Skin epidermis (tissue), 12 donors: ENCODE measurements at regions not wholly inside any gene's neighbourhood (a gene's known extent, or its start where the extent isn't known, plus 50 kb on each side); places are given as distances from the start of the nearest gene placed in this dataset.
"Not testable (repeated sequence)": the region's sequence is repeated elsewhere in the genome, so short reads cannot be mapped to it uniquely, and the experiment has no call there.

Experiments used
- H3K27ac ChIP-seq, 21 experiments: fragments of 200-600 bp; sonication (generic) in 11 of 21; one replicate each; pipeline ENCODE4 v1.5.0; 2020; ENCODE audit warnings: mild to moderate bottlenecking in 3 of 21, inconsistent platforms in 2 of 21, moderate library complexity in 2 of 21
- H3K4me3 ChIP-seq, 7 experiments: fragments of 200-600 bp; sonication (generic) in 2 of 7; one replicate each; pipeline ENCODE4 v1.5.0; 2020; ENCODE audit warnings: inconsistent platforms in 2 of 7, mild to moderate bottlenecking in 2 of 7, moderate library complexity in 1 of 7

- H3K27ac ChIP-seq: no peak overlapping the region
- no peak overlapping the region for H3K4me3 ChIP-seq
These were observed 120.7 kb upstream of the KCNG1 start for GRCh38 chr20:51143652-51144051.

DNA sequence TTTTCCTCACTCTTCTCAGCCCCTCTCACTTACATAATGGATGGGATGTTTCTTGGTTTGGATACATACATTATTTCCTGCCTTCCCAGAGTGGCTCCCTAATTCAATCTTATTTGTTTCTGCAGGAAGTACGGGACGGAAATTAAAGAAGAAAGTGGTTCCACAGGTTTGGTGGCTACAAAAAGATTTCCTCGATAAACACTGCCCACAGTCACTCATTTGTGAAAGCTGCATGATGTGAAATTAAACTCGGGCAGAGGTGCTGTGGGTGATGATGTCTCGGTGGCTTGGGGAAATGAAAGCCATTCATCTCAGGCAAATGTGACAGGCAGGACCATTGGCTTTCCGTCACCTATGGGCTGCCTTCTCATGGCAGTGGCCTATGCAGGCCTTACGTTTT, 119.5 kb upstream of the KCNG1 start:
- Histone ChIP-seq H3K4me3 (no peak overlapping the region), H3K27ac (no peak overlapping the region)

DNA sequence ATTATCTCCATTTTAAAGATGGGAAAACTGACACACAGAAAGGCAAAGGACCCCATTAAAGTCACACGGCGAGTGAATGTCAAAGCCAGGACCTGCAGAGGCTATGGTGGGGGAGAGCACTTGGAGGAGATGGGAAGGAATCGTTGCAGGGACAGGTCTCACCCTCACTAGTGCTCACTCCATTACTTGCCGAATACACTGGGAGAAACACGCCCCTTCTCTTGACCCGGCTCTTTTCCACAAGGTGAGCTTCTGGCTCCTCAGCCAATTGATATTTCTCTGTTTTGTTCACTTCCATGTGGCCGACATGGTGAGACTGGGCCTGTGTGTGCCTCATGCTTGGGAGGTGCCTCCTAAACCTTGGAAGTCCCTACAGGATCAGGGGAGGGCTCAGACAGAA, 117.8 kb upstream of the KCNG1 start:
- no peak overlapping the region for H3K4me3 ChIP-seq
- no peak overlapping the region for H3K27ac ChIP-seq

DNA sequence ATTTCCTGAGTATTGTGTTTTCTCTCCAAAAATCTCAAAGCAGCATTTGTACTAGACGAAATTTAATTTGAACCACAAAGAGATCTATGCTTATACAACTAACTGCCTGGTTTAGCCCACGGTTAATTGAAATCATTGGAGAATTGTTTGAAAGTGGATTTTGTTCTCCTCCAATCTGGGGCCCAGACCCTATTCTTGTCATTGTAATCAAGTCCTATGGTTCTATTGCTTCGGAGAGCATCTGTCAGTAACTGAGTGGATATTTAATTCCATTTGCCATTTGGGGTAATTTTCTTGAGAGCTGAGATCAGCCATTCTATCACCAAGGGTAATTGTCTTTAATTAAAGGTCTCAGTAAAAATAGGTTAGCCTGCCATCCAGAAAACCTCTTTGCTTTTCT, 117.0 kb upstream of the KCNG1 start:
- Histone ChIP-seq H3K4me3 (no peak overlapping the region), H3K27ac (no peak overlapping the region)

GRCh38 chr20:51138576-51138975, 115.7 kb upstream of the KCNG1 start:
- H3K4me3 ChIP-seq: no peak overlapping the region
- H3K27ac ChIP-seq: no peak overlapping the region

DNA sequence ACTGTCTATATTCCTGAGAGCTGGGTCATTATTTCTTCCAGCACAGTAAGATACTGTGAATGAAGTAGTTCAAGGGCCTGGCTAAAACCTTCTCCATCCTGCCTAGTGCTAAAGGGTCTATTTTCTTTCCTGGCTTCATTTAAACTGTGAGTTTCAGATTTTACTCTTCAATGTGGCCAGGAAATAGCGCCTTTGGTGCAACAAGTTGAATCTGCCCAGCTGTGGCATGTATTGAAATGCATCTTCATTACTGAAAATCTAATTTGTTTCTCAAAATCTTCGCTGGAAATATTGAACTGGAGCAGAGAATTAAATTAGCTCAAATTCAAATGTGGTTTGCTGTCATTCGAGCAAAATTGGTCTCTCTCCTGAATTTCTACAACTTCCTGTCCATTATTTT, 114.6 kb upstream of the KCNG1 start:
- Histone ChIP-seq H3K4me3 (no peak overlapping the region), H3K27ac (no peak overlapping the region)

DNA sequence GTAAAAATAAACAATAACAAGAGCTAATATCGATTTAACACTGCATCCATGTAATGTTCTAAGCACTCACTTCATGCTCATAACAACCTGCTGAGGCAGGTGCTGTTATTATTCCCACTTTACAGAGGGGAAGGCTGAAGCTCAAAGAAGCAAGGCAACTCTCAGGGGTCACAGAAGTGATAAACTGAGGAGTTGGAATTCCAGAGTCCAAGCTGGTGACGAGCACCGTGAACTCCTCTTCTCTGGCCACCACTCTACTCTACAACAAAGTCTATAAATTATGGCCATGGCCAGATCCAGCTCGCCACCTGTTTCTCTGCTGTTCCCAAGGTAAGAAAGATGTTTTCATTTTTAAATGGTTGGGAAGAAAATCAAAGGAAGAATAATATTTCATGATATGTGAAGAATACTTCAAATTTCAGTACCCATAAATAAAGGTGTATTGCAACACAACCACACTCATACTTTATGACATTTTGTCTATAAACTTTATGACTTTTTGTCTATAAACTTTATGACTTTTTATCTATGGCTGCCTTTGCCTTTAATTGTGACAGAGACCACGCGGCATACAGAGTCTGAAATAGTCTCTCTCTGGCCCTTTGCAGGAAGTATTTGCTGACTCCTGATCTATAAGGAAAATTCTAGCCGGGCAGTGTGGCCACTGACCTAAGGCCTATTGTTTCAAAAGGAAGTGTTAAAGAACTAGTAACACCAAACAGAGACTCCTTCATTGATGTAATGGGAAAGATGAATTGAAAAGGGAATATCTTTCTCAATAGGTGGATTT, 113.2 kb upstream of the KCNG1 start:
- H3K4me3 ChIP-seq: no peak overlapping the region
- H3K27ac ChIP-seq: no peak overlapping the region

GRCh38 chr20:51134405-51134804, 111.5 kb upstream of the KCNG1 start:
- H3K4me3 ChIP-seq: no peak overlapping the region

GRCh38 chr20:51132279-51132678, 109.4 kb upstream of the KCNG1 start:
- no peak overlapping the region for H3K4me3 ChIP-seq
- no peak overlapping the region for H3K27ac ChIP-seq

More at GRCh38 chr20:51134405-51134804, 111.5 kb upstream of the KCNG1 start:
- no peak overlapping the region for H3K27ac ChIP-seq

GRCh38 chr20:51131811-51132210, 108.9 kb upstream of the KCNG1 start:
- Histone ChIP-seq H3K4me3 (no peak overlapping the region), H3K27ac (no peak overlapping the region)

DNA sequence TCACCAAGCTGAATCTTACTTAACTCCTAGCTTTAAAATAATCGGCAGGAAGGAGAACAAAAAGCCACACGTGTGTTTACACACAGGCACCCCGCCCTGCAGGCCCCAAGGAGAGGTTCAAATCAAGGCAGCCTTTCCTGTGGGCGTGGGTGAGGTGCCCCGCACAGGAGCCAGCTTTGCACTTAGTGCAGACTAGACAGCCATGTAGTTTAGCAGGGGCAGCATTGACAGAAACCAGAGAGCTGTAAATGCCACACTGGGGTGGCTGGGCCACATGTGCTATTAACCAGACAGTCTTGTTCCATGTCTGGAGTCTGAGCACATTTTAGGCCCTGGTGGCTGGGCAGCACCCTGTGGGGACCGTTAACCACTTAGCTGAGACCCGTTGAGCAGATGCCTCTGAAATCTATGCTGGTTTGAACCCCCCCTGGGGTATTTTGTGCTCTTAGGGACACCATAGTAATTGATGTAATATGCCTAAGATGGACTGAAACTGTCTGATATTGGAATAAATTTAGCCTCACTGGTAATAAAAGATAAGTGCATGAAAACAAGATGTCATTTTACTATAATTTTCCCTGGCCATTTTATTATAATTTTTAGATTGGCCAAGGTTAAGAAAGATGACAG, 106.4 kb upstream of the KCNG1 start:
- H3K4me3 ChIP-seq: no peak overlapping the region
- no peak overlapping the region for H3K27ac ChIP-seq

- Histone ChIP-seq H3K4me3 (no peak overlapping the region), H3K27ac (no peak overlapping the region)
These were observed 105.3 kb upstream of the KCNG1 start for GRCh38 chr20:51128198-51128597.

- Histone ChIP-seq H3K27ac (no peak overlapping the region), H3K4me3 (no peak overlapping the region)
These were observed 104.8 kb upstream of the KCNG1 start for GRCh38 chr20:51127713-51128112.

- H3K4me3 ChIP-seq: no peak overlapping the region
- no peak overlapping the region for H3K27ac ChIP-seq
These were observed 103.4 kb upstream of the KCNG1 start for GRCh38 chr20:51126337-51126736.

DNA sequence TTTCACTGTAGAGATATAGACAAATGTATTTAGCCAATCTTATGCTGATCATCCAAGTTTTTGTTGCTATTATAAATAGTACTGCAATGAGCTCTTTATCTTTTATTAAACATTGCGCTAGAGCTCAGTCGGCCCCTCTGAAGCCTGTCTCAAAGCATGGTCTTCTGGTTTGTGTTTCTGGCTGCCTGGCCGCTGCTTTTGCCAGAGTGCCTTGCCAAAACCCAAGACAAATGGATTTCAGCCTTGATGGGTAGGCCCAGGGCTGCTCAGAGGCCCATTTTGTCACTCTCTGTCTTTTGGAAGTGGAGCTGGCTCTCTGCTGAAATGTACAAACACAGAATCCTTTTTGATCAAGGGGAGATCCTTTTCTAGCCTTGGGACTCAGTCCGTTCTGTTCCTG, 102.9 kb upstream of the KCNG1 start:
- H3K4me3 ChIP-seq: no peak overlapping the region
- H3K27ac ChIP-seq: no peak overlapping the region

DNA sequence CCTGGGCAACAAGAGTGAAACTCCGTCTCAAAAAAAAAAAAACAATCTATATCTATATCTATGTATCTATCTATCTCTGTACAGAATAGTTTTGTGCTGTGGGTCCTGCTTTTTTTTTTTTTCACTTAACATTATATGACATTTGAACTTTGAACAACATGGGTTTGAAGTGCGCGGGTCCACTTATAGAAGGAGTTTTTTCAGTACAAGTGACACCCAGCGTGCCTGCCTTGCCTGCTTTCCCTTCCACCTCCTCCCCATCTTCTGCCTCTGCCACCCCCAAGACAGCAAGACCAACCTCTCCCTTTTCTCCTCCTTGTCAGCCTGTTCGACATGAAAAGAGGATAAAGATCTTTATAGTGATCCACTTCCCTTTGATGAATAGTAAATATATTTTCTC, 102.2 kb upstream of the KCNG1 start:
- no peak overlapping the region for H3K27ac ChIP-seq
- H3K4me3 ChIP-seq: no peak overlapping the region

DNA sequence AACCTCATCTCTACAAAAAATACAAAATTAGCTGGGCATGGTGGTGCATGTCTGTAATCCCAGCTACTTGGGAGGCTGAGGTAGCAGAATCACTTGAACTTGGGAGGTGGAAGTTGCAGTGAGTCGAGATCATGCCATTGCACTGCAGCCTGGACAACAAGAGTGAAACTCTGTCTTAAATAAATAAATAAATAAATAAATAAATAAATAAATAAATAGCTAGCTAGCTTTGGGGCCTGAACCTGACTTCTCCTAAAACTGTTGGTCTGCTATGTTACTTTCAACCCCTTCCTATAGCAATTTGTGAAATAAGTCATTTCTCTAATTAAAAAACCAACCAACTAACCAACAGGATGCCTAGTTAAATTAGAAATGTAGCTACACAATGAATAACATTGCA, 101.0 kb upstream of the KCNG1 start:
- H3K27ac ChIP-seq, H3K4me3 ChIP-seq: not testable (repeated sequence)

DNA sequence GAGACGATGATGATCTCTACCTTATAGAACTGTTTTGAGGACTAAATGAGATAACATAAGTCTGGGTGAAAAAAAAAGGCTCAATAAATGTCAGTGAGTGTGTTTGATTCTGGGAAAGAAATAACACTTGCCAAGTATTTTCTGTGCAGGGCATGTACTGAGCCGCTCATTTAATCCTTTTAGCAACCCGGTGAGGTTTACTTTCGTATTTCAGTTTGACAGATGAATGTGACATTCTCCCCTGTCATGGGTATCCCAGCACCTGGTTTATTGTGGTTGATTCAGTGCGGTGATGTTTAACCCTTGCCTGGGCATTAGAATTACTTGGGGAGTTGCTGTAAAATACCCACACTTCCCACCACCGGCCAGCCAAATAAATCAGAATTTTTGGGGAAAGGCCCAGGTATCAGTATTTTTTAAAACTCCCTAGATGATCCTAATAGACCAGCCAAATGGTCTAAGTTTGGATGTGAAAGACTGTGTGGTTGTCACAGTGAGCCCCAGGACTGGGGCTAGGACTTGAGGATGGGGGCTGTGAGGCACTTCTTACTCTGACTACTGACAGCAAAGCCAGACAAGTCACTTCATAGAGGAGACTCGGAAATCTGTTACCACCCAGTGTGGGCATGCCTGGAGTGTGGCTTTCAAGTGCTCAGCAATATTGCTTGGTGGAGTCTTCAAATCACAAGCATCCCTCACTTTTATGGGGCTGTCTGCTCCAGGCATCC, 100.2 kb upstream of the KCNG1 start:
- Histone ChIP-seq H3K27ac (no peak overlapping the region), H3K4me3 (no peak overlapping the region)

GRCh38 chr20:51121901-51122412, 99.0 kb upstream of the KCNG1 start:
- H3K4me3 ChIP-seq: no peak overlapping the region
- no peak overlapping the region for H3K27ac ChIP-seq

GRCh38 chr20:51121272-51121671, 98.4 kb upstream of the KCNG1 start:
- Histone ChIP-seq H3K27ac (no peak overlapping the region), H3K4me3 (no peak overlapping the region)

- Histone ChIP-seq H3K4me3 (no peak overlapping the region), H3K27ac (no peak overlapping the region)
These were observed 98.0 kb upstream of the KCNG1 start for GRCh38 chr20:51120868-51121267.
